ENCODE measurements at regions not wholly inside any gene's neighbourhood (a gene's known extent, or its start where the extent isn't known, plus 50 kb on each side); places are given as distances from the start of the nearest gene placed in this dataset.
A peak's percentile ranks its signal among the peaks of the same experiment; 100 is the strongest.

DNA sequence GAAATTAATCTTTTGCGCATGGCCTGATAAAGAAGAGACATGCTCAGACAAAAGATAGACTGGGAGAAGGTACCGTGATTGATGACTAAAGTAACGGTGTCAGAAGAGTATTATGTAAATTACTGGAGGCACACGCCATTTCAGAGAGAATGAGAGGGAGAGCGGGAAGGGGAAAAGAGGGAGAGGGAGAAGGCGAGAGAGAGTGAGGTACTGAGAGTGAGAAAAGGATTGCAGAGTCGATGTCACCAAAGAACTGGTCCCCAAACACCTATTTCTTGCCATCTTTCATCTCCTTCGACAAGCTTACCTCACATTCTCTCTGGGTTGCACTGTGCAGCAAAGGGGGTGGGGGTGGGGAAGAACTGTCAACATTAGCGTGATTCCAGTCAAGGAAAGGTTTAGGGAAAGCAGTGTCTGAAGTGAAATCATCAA, 673.7 kb downstream of the BCL11A start:
- Histone ChIP-seq H3K18ac (ENCODE audit: low read length) (no peak overlapping the region), H2BK120ac (ENCODE audit: low read depth, low read length) (no peak overlapping the region), H3K27me3 (ENCODE audit: insufficient read depth, low read length, poor library complexity) (no peaks in the 10 kb centered on the region), H4K5ac (ENCODE audit: low read length) (no peak overlapping the region), H3K4me3 (ENCODE audit: low read length) (no peak overlapping the region), H3K23ac (ENCODE audit: low read length) (no peak overlapping the region), H3K36me3 (ENCODE audit: control insufficient read depth, insufficient read depth, low read length) (no peaks in the 10 kb centered on the region), H2AK5ac (ENCODE audit: low read length) (no peak overlapping the region), H3K4ac (ENCODE audit: low read depth, low read length) (no peak overlapping the region), H3K4me2 (ENCODE audit: low read length) (no peak overlapping the region), H3K79me1 (ENCODE audit: low read length) (no peaks in the 10 kb centered on the region), H4K8ac (ENCODE audit: low read depth, low read length) (no peak overlapping the region), H3K27ac (ENCODE audit: low read depth, low read length) (no peak overlapping the region), H2BK5ac (ENCODE audit: low read length) (no peak overlapping the region), H2BK15ac (replicated peaks; ENCODE audit: low read depth) (no peak overlapping the region), H3K56ac (ENCODE audit: low read length) (no peak overlapping the region), H3K4me1 (ENCODE audit: control insufficient read depth, low read depth, low read length) (no peaks in the 10 kb centered on the region), H3K9ac (ENCODE audit: low read length) (no peak overlapping the region), H3K79me2 (ENCODE audit: control insufficient read depth, insufficient read depth, low read length) (no peaks in the 10 kb centered on the region)
- no peak for DNase-seq
- WGBS (ENCODE audit: extremely low coverage, insufficient coverage, low lambda C conversion rate) = no CpG with 5 or more reads among the region's 9 CpGs

DNA sequence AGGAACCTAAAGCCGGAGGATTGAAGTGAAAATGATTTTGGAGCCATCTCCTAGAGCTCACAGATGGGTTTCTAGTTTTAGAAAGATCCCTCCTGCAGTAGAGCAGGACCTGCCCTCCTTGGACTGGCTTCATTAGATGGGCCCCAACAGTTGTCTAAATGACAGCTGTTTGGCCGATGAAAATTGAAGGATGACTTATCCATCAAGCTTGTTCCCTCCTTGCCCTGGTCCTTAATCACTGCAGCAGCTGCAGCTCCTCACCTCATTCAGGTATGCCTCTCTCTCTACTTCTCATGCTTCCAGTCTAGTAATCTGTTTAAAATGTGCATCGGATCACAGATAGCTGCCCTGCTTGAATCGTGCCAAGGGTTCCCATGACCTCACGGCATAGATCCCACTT, 677.6 kb downstream of the BCL11A start:
- WGBS (ENCODE audit: extremely low coverage, insufficient coverage, low lambda C conversion rate) = no CpG with 5 or more reads among the region's 5 CpGs

DNA sequence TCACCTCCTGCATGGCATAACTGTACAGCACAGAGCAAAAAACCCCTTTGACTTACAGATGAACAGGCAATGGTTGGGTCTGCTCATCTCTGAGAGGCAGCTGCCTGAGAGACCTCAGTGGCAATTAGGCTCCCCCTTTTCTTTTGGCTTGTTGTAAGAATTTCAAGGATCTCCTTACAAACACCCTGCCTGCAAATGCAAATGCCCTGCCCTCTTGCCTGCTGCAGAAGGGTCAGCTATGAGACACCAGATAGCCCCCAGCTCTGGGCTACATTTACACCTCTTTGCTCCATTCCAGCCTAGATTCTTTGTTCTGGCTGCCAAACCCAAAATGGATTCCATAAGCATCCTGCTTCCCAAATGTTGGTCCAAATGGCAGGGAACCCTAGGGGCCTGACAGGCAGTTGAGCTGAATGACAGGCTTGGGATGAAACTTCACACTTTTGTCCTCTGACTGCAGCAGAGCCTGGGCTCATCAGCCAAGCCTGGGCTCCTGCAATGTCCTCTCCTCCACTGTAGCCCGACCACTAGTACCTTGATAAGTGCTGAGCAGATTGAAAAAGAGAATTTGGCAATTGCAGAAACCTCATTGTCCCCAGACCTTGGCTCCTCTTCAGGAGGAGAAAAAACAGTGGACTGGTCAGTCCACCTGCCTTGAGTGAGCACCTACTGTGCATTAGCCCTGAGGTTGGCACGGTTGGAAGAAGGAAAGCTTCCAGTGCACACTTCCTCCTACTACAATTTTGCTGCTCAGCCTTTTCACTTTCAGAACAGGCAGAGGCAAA, 678.3 kb downstream of the BCL11A start:
- WGBS (ENCODE audit: extremely low coverage, insufficient coverage, low lambda C conversion rate) = no CpG with 5 or more reads among the region's 2 CpGs
- Histone ChIP-seq H3K79me2 (ENCODE audit: control insufficient read depth, insufficient read depth, low read length) (no peaks in the 10 kb centered on the region), H3K79me1 (ENCODE audit: low read length) (no peaks in the 10 kb centered on the region), H3K56ac (ENCODE audit: low read length) (no peak overlapping the region), H4K5ac (ENCODE audit: low read length) (no peak overlapping the region), H3K23ac (ENCODE audit: low read length) (no peak overlapping the region), H3K9ac (ENCODE audit: low read length) (no peak overlapping the region), H3K4me2 (ENCODE audit: low read length) (no peak overlapping the region), H2BK120ac (ENCODE audit: low read depth, low read length) (no peak overlapping the region), H3K27me3 (ENCODE audit: insufficient read depth, low read length, poor library complexity) (no peaks in the 10 kb centered on the region), H3K27ac (ENCODE audit: low read depth, low read length) (no peak overlapping the region), H3K36me3 (ENCODE audit: control insufficient read depth, insufficient read depth, low read length) (no peaks in the 10 kb centered on the region), H3K18ac (ENCODE audit: low read length) (no peak overlapping the region), H2AK5ac (ENCODE audit: low read length) (no peak overlapping the region), H2BK5ac (ENCODE audit: low read length) (no peak overlapping the region), H3K4me3 (ENCODE audit: low read length) (no peak overlapping the region), H2BK15ac (replicated peaks; ENCODE audit: low read depth) (no peak overlapping the region), H4K8ac (ENCODE audit: low read depth, low read length) (no peak overlapping the region), H3K4me1 (ENCODE audit: control insufficient read depth, low read depth, low read length) (no peaks in the 10 kb centered on the region), H3K4ac (ENCODE audit: low read depth, low read length) (no peak overlapping the region)
- peak; percentile 4 for DNase-seq

More for the DNA sequence above, 677.6 kb downstream of the BCL11A start:
- H3K18ac ChIP-seq (ENCODE audit: low read length) = no peak overlapping the region
- H3K4me2 ChIP-seq (ENCODE audit: low read length) = no peak overlapping the region
- H3K79me2 ChIP-seq (ENCODE audit: control insufficient read depth, insufficient read depth, low read length) = no peaks in the 10 kb centered on the region
- no peaks in the 10 kb centered on the region for H3K27me3 ChIP-seq (ENCODE audit: insufficient read depth, low read length, poor library complexity)
- no peak for DNase-seq
- no peaks in the 10 kb centered on the region for H3K79me1 ChIP-seq (ENCODE audit: low read length)
- H4K5ac ChIP-seq (ENCODE audit: low read length) = no peak overlapping the region
- no peak overlapping the region for H2BK120ac ChIP-seq (ENCODE audit: low read depth, low read length)
- no peak overlapping the region for H2AK5ac ChIP-seq (ENCODE audit: low read length)
- no peak overlapping the region for H3K4me3 ChIP-seq (ENCODE audit: low read length)
- H3K56ac ChIP-seq (ENCODE audit: low read length) = no peak overlapping the region
- no peak overlapping the region for H2BK5ac ChIP-seq (ENCODE audit: low read length)
- H3K36me3 ChIP-seq (ENCODE audit: control insufficient read depth, insufficient read depth, low read length) = no peaks in the 10 kb centered on the region
- no peak overlapping the region for H3K23ac ChIP-seq (ENCODE audit: low read length)
- no peak overlapping the region for H4K8ac ChIP-seq (ENCODE audit: low read depth, low read length)
- no peak overlapping the region for H3K4ac ChIP-seq (ENCODE audit: low read depth, low read length)
- no peak overlapping the region for H3K27ac ChIP-seq (ENCODE audit: low read depth, low read length)
- no peak overlapping the region for H2BK15ac ChIP-seq (replicated peaks; ENCODE audit: low read depth)
- no peak overlapping the region for H3K9ac ChIP-seq (ENCODE audit: low read length)
- no peaks in the 10 kb centered on the region for H3K4me1 ChIP-seq (ENCODE audit: control insufficient read depth, low read depth, low read length)

DNA sequence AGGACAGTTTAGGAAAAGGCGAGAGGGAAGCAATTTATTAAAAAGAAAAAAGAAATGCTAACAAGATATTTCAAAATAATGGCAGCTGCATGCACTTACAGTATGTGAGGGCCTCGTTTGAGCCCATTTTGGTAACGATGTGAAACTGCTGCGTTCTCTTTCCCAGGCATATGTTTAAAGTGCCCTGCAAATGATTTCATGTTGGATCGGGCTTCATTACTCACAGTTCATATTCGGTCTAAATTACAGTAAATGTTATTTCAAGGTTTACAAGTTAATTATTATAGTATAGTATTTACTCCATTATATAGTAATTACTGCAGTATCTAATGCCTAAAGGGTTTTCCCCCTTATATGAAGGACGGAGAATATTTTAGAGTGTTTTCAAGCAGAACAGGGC, 679.1 kb downstream of the BCL11A start:
- no CpG with 5 or more reads among the region's 7 CpGs for WGBS (ENCODE audit: extremely low coverage, insufficient coverage, low lambda C conversion rate)

DNA sequence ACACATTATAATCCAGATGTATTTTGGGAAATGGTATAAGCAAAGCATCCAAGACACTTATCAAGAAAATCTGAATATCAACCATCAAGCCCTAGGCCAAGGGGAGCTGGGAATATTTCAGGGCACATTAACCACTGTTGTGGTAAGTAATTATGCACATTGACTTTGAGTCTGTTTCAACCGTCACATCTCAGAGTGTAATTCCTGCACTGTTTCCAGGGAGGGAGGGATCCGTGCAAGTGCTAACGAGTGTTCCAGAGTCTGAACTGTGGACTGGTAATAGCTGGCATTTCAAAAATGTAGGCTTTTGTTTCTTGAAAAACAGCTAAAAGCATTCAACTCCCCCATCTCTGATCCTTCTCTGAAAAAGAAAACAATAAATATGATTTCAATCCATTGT, 681.6 kb downstream of the BCL11A start:
- H3K18ac ChIP-seq (ENCODE audit: low read length) = no peak overlapping the region
- no peak overlapping the region for H4K5ac ChIP-seq (ENCODE audit: low read length)
- H2BK15ac ChIP-seq (replicated peaks; ENCODE audit: low read depth) = no peak overlapping the region
- no peak overlapping the region for H3K4me2 ChIP-seq (ENCODE audit: low read length)
- H3K27ac ChIP-seq (ENCODE audit: low read depth, low read length) = no peak overlapping the region
- H4K8ac ChIP-seq (ENCODE audit: low read depth, low read length) = no peak overlapping the region
- no peaks in the 10 kb centered on the region for H3K36me3 ChIP-seq (ENCODE audit: control insufficient read depth, insufficient read depth, low read length)
- H3K4ac ChIP-seq (ENCODE audit: low read depth, low read length) = no peak overlapping the region
- no peak overlapping the region for H3K4me3 ChIP-seq (ENCODE audit: low read length)
- H3K79me2 ChIP-seq (ENCODE audit: control insufficient read depth, insufficient read depth, low read length) = no peaks in the 10 kb centered on the region
- H2BK120ac ChIP-seq (ENCODE audit: low read depth, low read length) = no peak overlapping the region
- no peak for DNase-seq
- H3K4me1 ChIP-seq (ENCODE audit: control insufficient read depth, low read depth, low read length) = no peaks in the 10 kb centered on the region
- WGBS (ENCODE audit: extremely low coverage, insufficient coverage, low lambda C conversion rate) = no CpG with 5 or more reads among the region's 3 CpGs
- H3K23ac ChIP-seq (ENCODE audit: low read length) = no peak overlapping the region
- H3K56ac ChIP-seq (ENCODE audit: low read length) = no peak overlapping the region
- no peak overlapping the region for H3K9ac ChIP-seq (ENCODE audit: low read length)
- H2AK5ac ChIP-seq (ENCODE audit: low read length) = no peak overlapping the region
- H3K79me1 ChIP-seq (ENCODE audit: low read length) = no peaks in the 10 kb centered on the region
- H2BK5ac ChIP-seq (ENCODE audit: low read length) = no peak overlapping the region
- H3K27me3 ChIP-seq (ENCODE audit: insufficient read depth, low read length, poor library complexity) = no peaks in the 10 kb centered on the region

More for the DNA sequence above, 679.1 kb downstream of the BCL11A start:
- H3K36me3 ChIP-seq (ENCODE audit: control insufficient read depth, insufficient read depth, low read length) = no peaks in the 10 kb centered on the region
- no peak overlapping the region for H2BK120ac ChIP-seq (ENCODE audit: low read depth, low read length)
- no peak overlapping the region for H3K23ac ChIP-seq (ENCODE audit: low read length)
- no peak overlapping the region for H2BK15ac ChIP-seq (replicated peaks; ENCODE audit: low read depth)
- no peak overlapping the region for H2AK5ac ChIP-seq (ENCODE audit: low read length)
- no peaks in the 10 kb centered on the region for H3K79me1 ChIP-seq (ENCODE audit: low read length)
- H3K9ac ChIP-seq (ENCODE audit: low read length) = no peak overlapping the region
- H4K8ac ChIP-seq (ENCODE audit: low read depth, low read length) = no peak overlapping the region
- H4K5ac ChIP-seq (ENCODE audit: low read length) = no peak overlapping the region
- H3K18ac ChIP-seq (ENCODE audit: low read length) = no peak overlapping the region
- no peaks in the 10 kb centered on the region for H3K27me3 ChIP-seq (ENCODE audit: insufficient read depth, low read length, poor library complexity)
- no peak for DNase-seq
- H3K79me2 ChIP-seq (ENCODE audit: control insufficient read depth, insufficient read depth, low read length) = no peaks in the 10 kb centered on the region
- no peak overlapping the region for H3K4me3 ChIP-seq (ENCODE audit: low read length)
- no peak overlapping the region for H3K4ac ChIP-seq (ENCODE audit: low read depth, low read length)
- no peak overlapping the region for H3K56ac ChIP-seq (ENCODE audit: low read length)
- no peak overlapping the region for H3K4me2 ChIP-seq (ENCODE audit: low read length)
- H3K27ac ChIP-seq (ENCODE audit: low read depth, low read length) = no peak overlapping the region
- no peaks in the 10 kb centered on the region for H3K4me1 ChIP-seq (ENCODE audit: control insufficient read depth, low read depth, low read length)
- H2BK5ac ChIP-seq (ENCODE audit: low read length) = no peak overlapping the region

DNA sequence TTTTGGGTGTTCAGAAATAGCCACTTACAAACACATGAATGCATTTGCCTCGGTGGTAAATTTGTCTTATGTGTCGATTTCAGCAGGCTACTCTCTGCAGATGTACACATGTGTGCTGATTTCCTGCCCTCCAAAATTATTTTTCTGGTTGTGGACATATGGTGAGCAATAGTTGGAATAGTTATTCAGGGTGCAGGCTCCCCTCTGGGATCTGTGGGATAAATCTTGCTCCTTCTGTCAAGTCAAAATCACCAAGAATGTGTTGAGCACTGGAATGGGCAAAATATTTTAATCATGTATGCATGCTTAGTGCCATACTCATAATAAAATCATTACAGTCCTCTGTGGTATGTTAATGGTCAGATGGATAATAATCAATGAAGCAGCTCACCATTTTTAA, 684.5 kb downstream of the BCL11A start:
- Histone ChIP-seq H3K23ac (ENCODE audit: low read length) (no peak overlapping the region), H4K5ac (ENCODE audit: low read length) (no peak overlapping the region), H2BK15ac (replicated peaks; ENCODE audit: low read depth) (no peak overlapping the region), H3K36me3 (ENCODE audit: control insufficient read depth, insufficient read depth, low read length) (no peaks in the 10 kb centered on the region), H3K9ac (ENCODE audit: low read length) (no peak overlapping the region), H3K4me3 (ENCODE audit: low read length) (no peak overlapping the region), H3K79me2 (ENCODE audit: control insufficient read depth, insufficient read depth, low read length) (no peaks in the 10 kb centered on the region), H3K27me3 (ENCODE audit: insufficient read depth, low read length, poor library complexity) (no peaks in the 10 kb centered on the region), H3K56ac (ENCODE audit: low read length) (no peak overlapping the region), H2BK5ac (ENCODE audit: low read length) (no peak overlapping the region), H3K4me2 (ENCODE audit: low read length) (no peak overlapping the region), H2AK5ac (ENCODE audit: low read length) (no peak overlapping the region), H2BK120ac (ENCODE audit: low read depth, low read length) (no peak overlapping the region), H3K27ac (ENCODE audit: low read depth, low read length) (no peak overlapping the region), H3K79me1 (ENCODE audit: low read length) (no peaks in the 10 kb centered on the region), H3K18ac (ENCODE audit: low read length) (no peak overlapping the region), H3K4ac (ENCODE audit: low read depth, low read length) (no peak overlapping the region), H4K8ac (ENCODE audit: low read depth, low read length) (no peak overlapping the region), H3K4me1 (ENCODE audit: control insufficient read depth, low read depth, low read length) (no peaks in the 10 kb centered on the region)
- DNase-seq = no peak
- no CpG with 5 or more reads among the region's 2 CpGs for WGBS (ENCODE audit: extremely low coverage, insufficient coverage, low lambda C conversion rate)

Data from mesendoderm (in vitro differentiated cells).